K562 (cell line): ENCODE measurements at regions not wholly inside any gene's neighbourhood (a gene's known extent, or its start where the extent isn't known, plus 50 kb on each side); places are given as distances from the start of the nearest gene placed in this dataset.

Experiments
- ARID2 ChIP-seq: fragments of 450-650 bp; IDR thresholded peaks from 2 replicates; pipeline ENCODE4 v1.6.1; 2017; ENCODE audit warnings: antibody characterized with exemption, mild to moderate bottlenecking
- CREBBP ChIP-seq: IDR thresholded peaks from one replicate; pipeline ENCODE4 v1.6.1; 2012; ENCODE audit warnings: low read depth, mild to moderate bottlenecking, control low read depth, inconsistent platforms, low read length
- ELF4 ChIP-seq: fragments of 450-650 bp; formaldehyde crosslinking; IDR thresholded peaks from 2 replicates; pipeline ENCODE4 v1.4.0; 2022; ENCODE audit warnings: missing genetic modification characterization
- HCFC1 ChIP-seq: IDR thresholded peaks from 2 replicates; pipeline ENCODE4 v1.6.1; 2012; ENCODE audit warnings: low read depth, low read length, improper control_type of control experiment
- MAFK ChIP-seq: IDR thresholded peaks from 2 replicates; pipeline ENCODE4 v1.6.1; 2011; ENCODE audit warnings: low read length, improper control_type of control experiment
- REST ChIP-seq, 2 experiments: fragments of 450-650 bp; formaldehyde crosslinking in 1 of 2; IDR thresholded peaks; 2 replicates each; pipeline versions ENCODE4 v1.4.0 to v1.6.1; 2014 to 2020; ENCODE audit warnings: mild to moderate bottlenecking in 2 of 2, borderline replicate concordance in 1 of 2, low read depth in 1 of 2
- SMARCE1 ChIP-seq: fragments of 450-650 bp; IDR thresholded peaks from 2 replicates; pipeline ENCODE4 v1.7.1; 2016; ENCODE audit warnings: mild to moderate bottlenecking
- SP1 ChIP-seq: sonication (generic); formaldehyde crosslinking; IDR thresholded peaks from 2 replicates; pipeline ENCODE4 v1.8.1; 2022; ENCODE audit warnings: mild to moderate bottlenecking, missing genetic modification reagents
- SRF ChIP-seq, 2 experiments: fragments of 250-450, 450-650 bp in 1 of 2; sonication (Bioruptor Pico) in 1 of 2; sonication (generic) in 1 of 2; formaldehyde crosslinking; IDR thresholded peaks; 2 replicates each; pipeline versions ENCODE4 v1.5.0 to v1.5.1; 2020 to 2022; ENCODE audit warnings: mild to moderate bottlenecking in 1 of 2, missing genetic modification reagents in 1 of 2
- TCF7L2 ChIP-seq: fragments of 150-350 bp; IDR thresholded peaks from 2 replicates; pipeline ENCODE4 v1.6.1; 2016; ENCODE audit warnings: low read depth, mild to moderate bottlenecking, low read length, moderate library complexity
- ZBTB1 ChIP-seq: sonication (generic); formaldehyde crosslinking; IDR thresholded peaks from 2 replicates; pipeline ENCODE4 v1.8.1; 2023; ENCODE audit warnings: missing genetic modification reagents, low read depth, mild to moderate bottlenecking, borderline replicate concordance
- ZNF274 ChIP-seq: IDR thresholded peaks from 2 replicates; pipeline ENCODE4 v1.6.1; 2011; ENCODE audit warnings: low read depth, mild to moderate bottlenecking, low read length, moderate library complexity, borderline replicate concordance
- ZNF41 ChIP-seq: fragments of 250-450 bp; sonication (Bioruptor Pico); conservative IDR thresholded peaks from 2 replicates; pipeline ENCODE4 v1.4.0; 2020; ENCODE audit warnings: mild to moderate bottlenecking
- ZZZ3 ChIP-seq: fragments of 450-650 bp; IDR thresholded peaks from 2 replicates; pipeline ENCODE4 v1.6.1; 2016; ENCODE audit warnings: antibody characterized with exemption, mild to moderate bottlenecking, moderate library complexity

DNA sequence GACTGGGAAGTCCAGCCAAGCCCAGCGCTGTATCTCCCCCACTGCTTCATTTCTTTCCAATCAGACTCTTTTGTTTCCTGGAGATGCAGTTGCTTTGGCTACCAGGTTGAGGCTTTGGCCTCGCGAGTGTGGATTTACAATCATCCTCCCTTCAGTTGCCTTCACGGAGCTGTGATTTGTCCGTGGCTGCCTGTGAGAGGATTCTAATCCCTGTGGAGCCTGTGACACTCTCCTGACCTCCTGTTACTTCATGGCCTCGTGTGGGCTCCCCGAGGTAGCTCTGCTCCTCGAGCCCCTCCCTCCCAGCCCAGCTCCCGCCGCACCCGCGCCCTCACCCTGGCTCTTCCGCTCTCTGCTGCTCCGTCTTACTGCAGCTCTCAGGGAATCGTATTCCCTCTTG lies 107.2 kb upstream of the STC2 start:
- TF ChIP-seq SRF (CRISPR knock-in tag; IDR thresholded peaks at IDR 0.05): no peak
- no peak for TF ChIP-seq SP1 (CRISPR knock-in tag)
- no peak for TF ChIP-seq ELF4 (CRISPR knock-in tag)
- TF ChIP-seq ZNF41 (CRISPR knock-in tag): no peak
- no peak for TF ChIP-seq CREBBP
- no peak for TF ChIP-seq HCFC1
- no peak for TF ChIP-seq MAFK
- TF ChIP-seq ZNF274: no peak
- no peak for TF ChIP-seq REST (IDR thresholded peaks at IDR 0.05; ENCODE audit: borderline replicate concordance)
- TF ChIP-seq REST (CRISPR knock-in tag; IDR thresholded peaks at IDR 0.05; ENCODE audit: low read depth): no peak
- TF ChIP-seq TCF7L2: no peak
- no peak for TF ChIP-seq ZZZ3
- TF ChIP-seq SMARCE1: no peak
- TF ChIP-seq ZBTB1: no peak
- TF ChIP-seq ARID2: no peak
